ENCODE measurements at regions not wholly inside any gene's neighbourhood (a gene's known extent, or its start where the extent isn't known, plus 50 kb on each side); places are given as distances from the start of the nearest gene placed in this dataset.
"Not testable (repeated sequence)": the region's sequence is repeated elsewhere in the genome, so short reads cannot be mapped to it uniquely, and the experiment has no call there.

DNA sequence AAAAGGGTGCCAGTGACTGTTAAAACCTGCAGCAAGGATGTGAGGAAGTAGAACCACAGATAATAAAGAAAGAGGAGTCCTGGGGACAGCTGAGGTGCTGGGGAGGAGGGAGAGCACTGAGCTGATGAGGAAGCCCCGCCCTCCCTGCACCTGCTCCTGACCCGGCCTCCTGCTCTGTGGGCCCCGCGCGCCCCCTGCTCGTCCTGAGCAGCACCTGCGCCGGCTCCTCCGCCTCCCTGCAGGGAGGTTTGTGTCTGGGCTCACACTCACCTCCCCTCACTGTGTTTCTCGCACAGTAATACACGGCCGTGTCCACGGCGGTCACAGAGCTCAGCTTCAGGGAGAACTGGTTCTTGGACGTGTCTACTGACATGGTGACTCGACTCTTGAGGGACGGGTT is 797.6 kb downstream of the TMEM121 start:
- TF ChIP-seq, protein P1, sequence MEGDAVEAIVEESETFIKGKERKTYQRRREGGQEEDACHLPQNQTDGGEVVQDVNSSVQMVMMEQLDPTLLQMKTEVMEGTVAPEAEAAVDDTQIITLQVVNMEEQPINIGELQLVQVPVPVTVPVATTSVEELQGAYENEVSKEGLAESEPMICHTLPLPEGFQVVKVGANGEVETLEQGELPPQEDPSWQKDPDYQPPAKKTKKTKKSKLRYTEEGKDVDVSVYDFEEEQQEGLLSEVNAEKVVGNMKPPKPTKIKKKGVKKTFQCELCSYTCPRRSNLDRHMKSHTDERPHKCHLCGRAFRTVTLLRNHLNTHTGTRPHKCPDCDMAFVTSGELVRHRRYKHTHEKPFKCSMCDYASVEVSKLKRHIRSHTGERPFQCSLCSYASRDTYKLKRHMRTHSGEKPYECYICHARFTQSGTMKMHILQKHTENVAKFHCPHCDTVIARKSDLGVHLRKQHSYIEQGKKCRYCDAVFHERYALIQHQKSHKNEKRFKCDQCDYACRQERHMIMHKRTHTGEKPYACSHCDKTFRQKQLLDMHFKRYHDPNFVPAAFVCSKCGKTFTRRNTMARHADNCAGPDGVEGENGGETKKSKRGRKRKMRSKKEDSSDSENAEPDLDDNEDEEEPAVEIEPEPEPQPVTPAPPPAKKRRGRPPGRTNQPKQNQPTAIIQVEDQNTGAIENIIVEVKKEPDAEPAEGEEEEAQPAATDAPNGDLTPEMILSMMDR (IDR thresholded peaks at IDR 0.05), result not testable (repeated sequence)
- TF ChIP-seq POLR2A (IDR thresholded peaks at IDR 0.05), result not testable (repeated sequence)
